Cerebellar cortex (tissue), 1 donor: ENCODE measurements at regions not wholly inside any gene's neighbourhood (a gene's known extent, or its start where the extent isn't known, plus 50 kb on each side); places are given as distances from the start of the nearest gene placed in this dataset.

Experiments
- DNase-seq: peaks from one replicate; pipeline ENCODE4 v3.0.0-alpha.2; 2015; ENCODE audit warnings: low spot score

GRCh38 chr1:34610063-34610462 is 144.8 kb upstream of the GJB5 start:
- no peak for DNase-seq

DNA sequence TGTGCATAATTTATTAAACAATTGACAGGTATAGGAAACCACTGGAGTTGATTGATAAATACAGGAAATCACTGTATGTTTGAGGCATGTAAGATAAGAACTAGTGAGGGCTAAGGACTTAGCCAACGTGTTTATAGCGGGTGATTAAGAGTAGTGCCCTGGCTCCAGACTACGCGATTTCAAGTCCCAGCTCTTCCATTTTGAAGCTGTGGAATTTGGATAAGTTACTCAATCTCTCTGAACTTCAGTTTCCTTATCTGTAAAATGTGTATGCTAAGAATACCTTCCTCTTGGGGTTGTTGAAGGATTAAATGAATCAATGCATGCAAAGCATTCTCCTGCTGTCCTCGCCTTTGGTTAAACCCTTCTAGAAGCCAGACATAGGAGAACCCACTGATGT is 143.3 kb upstream of the GJB5 start:
- no peak for DNase-seq

DNA sequence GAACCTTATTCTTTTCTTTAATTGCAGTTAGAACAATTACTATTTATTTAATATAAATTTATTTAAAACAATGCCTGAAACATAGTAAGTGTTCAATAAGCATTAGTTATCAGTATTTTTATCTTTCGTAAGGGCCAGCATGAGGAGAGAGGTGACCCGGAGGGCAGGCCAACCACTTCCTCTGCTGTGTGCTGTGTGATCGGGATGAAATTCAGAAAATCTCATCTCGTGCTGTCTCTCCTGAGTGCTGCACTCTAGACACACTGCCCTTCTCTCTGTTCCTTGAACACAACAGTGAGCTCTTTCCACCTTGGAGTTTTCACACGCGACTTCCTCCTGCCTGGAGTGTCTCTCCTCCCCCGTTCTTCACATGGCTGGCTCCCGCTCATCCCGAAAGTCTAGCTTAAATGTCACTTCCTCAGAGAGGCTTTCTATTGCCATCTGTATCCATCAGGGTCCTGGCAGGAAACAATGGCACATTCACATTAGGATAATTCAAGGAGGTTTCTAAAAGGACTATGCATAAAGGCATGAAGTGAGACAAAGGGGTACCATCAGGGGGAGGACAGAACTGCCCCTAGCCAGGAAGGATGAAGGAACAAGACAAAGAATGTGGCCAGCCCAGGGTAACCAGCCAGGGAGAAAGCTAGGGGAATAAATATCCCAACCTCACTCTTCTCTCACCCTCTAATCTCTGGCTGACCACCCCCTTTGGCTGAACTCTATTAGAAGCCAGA is 142.6 kb upstream of the GJB5 start:
- no peak for DNase-seq

DNA sequence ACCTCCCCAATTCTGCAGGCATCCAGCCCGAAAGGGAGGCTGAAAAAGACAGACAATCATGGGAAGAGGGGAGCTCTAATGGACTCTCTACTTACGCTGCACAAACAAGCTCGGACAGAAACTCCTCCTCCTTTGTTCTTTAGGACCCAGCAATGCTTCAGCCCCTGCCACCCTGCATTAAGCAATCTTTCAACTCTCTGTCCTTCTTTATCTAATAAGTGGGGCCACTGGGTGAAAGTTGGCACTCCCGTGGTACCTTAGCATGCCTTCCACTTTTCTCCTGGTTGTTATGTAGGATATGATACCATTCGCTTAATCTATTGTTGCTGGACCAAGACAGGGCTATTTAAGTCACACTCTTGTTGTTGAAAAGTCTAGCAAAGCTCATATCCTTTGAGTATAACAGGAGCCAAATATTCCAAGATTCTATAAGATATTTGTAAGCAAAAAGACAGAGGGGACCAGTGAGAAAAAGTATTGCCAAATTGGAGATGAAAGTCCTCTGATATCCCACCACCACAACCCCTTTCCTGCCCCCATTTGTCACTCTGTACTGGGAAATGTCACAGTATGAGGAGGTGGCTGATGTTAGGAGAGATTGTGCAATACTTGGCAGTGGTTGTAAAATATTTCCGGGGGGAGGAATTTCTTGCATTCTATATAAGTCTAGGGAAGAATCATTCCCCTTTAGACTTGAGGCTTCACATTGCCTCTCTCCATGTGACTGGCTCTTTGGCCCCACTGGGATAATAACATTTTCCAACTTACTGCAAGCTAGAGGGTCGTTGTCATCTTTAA is 137.3 kb upstream of the GJB5 start:
- DNase-seq, result no peak

- DNase-seq, result no peak
These were observed 136.5 kb upstream of the GJB5 start for GRCh38 chr1:34618381-34618780.

- no peak for DNase-seq
These were observed 135.6 kb upstream of the GJB5 start for GRCh38 chr1:34619256-34619655.

- DNase-seq, result no peak
These were observed 132.9 kb upstream of the GJB5 start for GRCh38 chr1:34621916-34622315.

DNA sequence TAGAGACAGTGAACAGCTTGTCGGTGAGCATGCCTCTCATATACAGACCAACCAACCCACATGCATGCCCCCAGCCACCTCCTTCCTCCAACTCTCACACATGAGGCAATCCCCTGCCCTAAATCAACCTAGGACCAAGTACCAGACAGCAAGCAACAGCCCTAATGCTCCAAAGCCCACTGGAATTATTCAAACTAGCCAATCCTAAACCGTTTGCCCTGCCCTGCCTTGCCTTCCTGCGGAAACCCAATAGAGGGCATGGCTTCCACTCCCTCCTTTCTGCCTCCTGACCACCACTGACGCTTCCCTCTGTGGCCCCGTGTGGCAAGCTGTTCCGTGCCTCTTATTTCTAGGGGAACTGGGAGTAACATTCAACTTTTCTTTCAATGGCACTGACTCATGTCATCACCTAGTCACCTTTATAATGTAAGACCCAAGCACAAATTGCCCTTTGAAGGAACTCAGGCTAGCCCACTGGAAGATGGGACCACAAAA is 129.3 kb upstream of the GJB5 start:
- DNase-seq, result no peak

DNA sequence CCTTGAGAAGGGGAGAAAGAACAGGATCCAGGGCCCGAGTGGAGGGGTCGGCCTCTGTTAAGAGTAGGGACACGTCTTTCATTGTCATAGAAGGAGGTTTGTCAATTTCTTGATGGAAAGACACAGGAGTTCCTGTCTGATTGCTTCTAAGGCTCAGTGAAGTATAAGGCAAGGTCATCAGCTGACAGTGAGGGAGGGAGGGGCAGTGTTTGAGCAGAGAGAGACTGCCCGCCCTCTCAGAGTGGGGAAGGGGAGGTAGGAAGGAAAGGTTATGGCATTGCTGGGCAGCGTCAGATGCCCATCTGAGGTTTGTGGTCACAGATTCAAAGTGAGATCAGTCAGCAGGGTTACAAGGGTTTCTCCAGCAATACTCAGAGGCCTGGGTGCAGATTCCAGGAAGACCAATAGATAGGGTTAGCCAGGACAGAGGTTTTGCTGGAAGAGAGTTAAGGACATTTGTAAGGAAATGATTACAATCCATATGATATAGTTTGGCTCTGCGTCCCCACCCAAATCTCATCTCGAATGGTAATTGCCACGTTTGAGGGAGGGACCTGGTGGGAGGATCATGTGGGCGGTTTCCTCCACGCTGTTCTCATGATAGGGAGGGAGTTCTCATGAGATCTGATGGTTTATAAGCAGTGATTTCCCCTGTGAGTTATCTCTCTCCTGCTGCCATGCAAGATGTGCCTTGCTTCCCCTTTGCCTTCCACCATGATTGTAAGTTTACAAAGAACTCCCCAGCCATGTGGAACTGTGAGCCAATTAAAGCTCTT is 127.2 kb upstream of the GJB5 start:
- no peak for DNase-seq

GRCh38 chr1:34631126-34631525 is 123.7 kb upstream of the GJB5 start:
- DNase-seq, result no peak

DNA sequence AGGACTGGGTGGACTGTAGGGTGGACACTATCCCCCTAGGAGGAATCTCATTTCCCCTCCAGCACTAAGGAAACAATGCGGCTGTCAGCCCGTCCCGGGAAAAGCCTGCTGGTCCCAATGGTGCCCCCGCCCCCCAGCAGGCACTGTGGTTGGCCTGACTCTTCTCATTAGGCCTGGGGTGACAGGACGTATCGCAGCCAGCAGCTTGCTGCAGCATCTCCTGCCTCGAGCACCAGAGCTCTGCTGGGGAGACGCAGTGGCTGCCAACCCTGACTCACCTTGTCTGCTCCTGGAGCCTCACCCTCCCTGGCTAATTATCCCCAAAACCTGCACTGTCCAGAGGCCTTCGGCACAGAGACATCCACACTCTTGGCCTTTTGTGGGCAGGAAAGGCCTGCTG is 115.1 kb upstream of the GJB5 start:
- DNase-seq, result no peak

DNA sequence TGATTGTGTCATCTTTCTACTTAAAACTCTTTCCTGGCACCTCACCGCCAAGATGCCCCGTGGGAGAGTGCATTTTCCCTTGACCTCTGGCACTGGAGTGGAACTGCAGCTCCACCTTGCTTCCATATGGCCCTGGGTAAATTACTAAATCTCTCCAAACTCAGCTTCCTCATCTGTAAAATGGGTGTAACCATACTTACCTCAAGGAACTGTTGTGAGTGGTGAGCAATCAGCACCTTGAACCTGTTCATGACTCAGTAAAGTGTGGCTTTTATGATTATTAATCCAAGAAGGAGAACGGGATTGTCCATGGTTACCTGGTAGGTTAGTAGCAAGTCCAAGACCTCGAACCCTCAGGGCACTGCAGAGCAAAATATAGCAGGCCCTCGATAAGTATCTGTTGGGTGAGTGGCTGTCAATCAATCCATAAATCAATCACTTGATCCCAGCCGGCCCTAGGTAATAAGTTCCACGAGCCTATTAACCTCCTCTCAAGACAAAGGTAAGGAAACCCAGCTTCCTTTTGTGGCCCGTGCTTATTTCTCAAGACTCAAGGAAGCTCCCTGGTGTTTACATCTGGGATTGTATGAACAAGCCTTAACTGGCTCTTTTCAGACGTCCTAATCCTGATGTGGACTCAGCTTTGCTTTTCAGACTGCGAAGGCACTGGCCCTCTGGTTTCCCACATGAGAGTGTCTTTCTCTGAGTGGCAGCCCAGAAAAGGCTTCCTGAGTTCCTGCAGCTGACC is 114.0 kb upstream of the GJB5 start:
- DNase-seq, result no peak

DNA sequence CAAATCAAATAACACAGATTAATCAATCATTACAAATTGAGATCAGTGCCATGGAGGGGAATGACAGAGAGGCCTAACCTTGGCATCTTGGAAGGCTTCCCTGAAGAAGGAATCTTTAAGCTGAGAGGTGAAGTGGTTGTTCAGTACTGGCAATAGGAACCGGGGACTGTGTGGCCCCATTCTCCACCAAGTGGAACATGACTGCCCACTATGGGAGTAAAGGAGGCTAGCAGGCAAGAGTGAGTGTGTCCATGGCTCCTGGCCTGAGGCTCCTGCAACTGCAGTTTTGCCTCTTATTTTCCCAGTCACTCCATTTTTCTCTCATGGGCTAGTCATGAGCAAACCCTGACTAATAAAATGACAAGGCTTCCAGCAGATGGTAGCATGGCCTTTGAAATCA is 112.2 kb upstream of the GJB5 start:
- no peak for DNase-seq

DNA sequence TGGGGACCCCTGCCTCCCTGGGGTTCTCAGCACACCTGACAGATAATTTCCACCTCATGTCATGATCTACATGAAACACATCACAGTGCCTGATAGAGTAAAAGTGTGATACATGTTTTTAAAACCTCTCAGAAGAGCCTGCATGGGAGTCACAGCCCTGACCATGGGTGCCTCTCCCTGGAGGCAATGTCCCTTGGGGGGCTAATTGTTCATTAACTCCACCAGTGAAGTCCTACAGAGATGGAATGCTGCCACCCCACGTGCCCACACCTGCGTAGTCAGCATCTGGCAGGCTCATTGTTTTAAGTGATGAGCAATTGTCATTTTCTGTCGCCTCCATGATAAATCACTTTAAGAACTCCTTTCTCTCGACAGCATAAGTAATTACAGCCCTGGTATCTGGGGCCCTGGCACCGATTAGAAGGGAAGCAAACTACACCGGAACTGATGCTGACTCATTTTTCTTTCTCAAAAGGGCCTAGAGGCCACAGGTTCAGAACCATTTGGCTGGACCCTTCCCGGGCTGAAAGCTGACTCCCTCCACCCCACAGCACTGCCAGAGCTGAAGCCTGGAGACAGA is 109.6 kb upstream of the GJB5 start:
- DNase-seq, result no peak

DNA sequence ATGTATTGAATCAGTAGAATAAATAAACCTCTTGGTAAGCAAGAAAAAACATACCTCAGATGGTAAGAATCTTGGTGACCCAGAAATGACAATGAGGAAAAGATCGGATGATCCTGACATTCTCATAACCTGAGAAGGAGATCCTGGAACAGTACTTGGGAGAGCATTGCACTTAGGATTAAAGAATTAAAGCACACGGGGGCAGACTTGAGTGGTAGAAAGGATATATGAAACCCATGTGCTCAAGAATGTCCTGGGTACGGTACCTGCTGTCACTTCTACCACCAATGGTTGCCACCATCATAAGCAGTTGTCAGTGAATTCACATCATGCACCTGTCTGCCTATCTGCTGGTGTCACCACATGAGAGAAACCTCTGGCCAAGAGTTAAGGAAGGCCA is 108.9 kb upstream of the GJB5 start:
- no peak for DNase-seq

GRCh38 chr1:34648501-34648900 is 106.3 kb upstream of the GJB5 start:
- no peak for DNase-seq

DNA sequence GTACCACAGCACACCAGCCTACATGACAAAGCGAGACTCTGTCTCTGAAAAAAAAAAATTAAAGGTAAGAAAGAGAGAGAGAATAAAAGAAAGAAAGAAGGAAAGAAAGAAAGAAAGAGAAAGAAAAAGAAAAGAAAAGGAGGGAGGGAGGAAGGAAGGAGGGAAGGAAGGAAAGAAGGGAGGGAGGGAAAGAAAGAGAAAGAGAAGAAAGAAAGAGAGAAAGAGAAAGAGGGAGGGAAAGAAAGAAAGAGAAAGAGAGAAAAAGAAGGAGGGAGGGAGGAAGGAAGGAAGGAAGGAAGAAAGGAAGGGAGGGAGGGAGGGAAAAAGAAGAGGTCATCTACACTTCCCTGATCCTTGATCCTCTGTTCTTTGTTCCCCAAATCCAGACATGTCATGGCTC is 104.8 kb upstream of the GJB5 start:
- DNase-seq, result no peak

- DNase-seq, result no peak
These were observed 104.0 kb upstream of the GJB5 start for GRCh38 chr1:34650800-34651199.

- DNase-seq, result no peak
These were observed 101.7 kb upstream of the GJB5 start for GRCh38 chr1:34653110-34653509.

DNA sequence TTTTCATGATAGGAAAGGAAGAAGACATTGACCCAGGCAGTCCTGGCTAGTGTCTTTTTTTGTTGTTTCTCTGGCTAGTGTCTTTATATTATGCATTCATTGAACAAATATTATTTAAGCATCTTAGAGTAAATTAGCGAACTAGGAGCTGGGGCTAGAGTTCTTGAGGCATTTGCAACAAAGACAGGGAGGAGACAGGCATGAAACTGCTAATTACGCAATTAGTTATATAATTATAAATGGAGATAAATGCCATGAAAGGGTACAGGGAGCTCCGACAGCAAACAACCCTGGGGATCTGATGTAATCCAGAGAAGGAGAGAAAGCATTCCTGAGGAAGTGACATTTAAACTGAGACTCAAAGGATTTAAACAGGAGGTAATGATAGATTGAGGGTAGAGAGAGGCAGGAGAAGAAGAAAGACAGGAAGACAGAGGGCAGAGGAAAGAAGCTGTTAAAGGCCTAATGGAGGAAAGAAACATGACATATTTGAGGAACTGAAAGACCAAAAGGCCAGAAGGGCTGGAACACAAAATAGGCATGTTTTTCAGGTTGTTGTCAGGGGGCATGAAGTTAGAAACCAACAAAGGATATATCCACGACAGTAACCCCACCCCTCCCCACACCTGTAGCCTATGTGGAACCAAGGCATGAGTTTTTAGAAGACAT is 99.5 kb upstream of the GJB5 start:
- no peak for DNase-seq

GRCh38 chr1:34655875-34656240 is 99.0 kb upstream of the GJB5 start:
- DNase-seq, result no peak
